ENCODE measurements at regions not wholly inside any gene's neighbourhood (a gene's known extent, or its start where the extent isn't known, plus 50 kb on each side); places are given as distances from the start of the nearest gene placed in this dataset.

DNA sequence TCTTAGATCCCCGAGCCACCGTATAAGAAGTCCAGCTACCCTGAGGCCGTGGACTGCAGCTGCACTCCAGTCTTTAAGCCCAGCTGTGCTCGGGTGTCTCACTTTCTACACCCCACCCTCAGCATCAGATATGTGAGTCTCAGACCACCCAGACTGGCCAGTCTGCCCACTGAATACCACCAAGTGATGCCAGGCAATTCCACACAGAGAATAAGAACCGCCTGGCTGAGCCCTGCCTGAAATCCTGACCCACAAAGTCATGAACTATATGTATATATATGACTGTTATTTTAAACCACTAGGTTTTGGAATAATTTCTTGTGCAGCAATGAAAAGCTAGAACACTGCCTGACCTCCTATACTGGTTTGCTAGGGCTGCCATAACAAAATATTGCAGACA, 106.7 kb downstream of the FOXF2 start:
- Histone ChIP-seq H3K27ac (no peak overlapping the region), H3K4me3 (ENCODE audit: low read depth, low read length) (no peak overlapping the region), H3K27me3 (ENCODE audit: insufficient read depth, low read depth, severe bottlenecking) (no peaks in the 10 kb centered on the region), H3K36me3 (no peaks in the 10 kb centered on the region), H3K9me3 (ENCODE audit: severe bottlenecking) (peaks cover 14% of the 10 kb centered on the region)
- no peak for DNase-seq
- TF ChIP-seq, protein P1, sequence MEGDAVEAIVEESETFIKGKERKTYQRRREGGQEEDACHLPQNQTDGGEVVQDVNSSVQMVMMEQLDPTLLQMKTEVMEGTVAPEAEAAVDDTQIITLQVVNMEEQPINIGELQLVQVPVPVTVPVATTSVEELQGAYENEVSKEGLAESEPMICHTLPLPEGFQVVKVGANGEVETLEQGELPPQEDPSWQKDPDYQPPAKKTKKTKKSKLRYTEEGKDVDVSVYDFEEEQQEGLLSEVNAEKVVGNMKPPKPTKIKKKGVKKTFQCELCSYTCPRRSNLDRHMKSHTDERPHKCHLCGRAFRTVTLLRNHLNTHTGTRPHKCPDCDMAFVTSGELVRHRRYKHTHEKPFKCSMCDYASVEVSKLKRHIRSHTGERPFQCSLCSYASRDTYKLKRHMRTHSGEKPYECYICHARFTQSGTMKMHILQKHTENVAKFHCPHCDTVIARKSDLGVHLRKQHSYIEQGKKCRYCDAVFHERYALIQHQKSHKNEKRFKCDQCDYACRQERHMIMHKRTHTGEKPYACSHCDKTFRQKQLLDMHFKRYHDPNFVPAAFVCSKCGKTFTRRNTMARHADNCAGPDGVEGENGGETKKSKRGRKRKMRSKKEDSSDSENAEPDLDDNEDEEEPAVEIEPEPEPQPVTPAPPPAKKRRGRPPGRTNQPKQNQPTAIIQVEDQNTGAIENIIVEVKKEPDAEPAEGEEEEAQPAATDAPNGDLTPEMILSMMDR (IDR thresholded peaks at IDR 0.05; ENCODE audit: low read depth, low read length), result no peak

DNA sequence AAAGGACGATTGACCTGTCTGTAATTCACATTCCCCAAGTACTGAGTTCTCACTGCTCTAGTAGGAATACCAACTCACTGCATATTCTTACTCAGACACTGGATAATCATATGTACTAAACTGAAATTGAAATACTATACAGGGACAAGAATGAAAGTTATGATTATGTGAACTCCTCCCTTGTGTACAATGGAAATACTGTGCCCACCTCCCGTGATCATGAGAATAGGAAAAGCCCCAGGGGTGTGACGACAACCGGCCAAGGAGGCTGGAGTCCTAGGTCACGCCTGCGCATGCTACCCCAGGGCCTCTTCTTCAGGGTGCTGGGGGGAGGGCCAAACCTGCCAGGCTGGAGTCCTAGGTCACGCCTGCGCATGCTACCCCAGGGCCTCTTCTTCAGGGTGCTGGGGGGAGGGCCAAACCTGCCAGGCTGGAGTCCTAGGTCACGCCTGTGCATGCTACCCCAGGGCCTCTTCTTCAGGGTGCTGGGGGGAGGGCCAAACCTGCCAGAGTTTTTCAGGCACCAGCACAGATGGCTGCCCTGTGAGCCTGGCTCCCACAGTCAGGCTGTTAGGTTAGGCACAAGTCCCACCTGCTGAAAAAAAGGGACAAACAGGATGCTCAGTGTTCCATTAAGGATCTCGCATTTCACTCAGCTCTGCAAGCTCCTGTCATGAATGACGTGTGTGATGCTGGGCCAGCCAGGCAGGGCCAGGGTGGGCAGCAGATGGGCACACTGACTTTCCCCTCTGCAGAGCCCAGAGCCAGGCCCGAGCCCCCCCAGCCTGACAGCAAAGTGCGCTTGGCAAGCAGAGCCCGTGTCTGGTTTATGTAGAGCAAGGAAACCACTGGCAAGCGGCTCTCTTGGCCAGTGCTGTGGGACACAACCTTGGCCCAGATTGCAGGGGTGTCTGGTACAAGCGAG, 107.7 kb downstream of the FOXF2 start:
- Histone ChIP-seq H3K9me3 (ENCODE audit: severe bottlenecking) (peaks cover 14% of the 10 kb centered on the region), H3K27me3 (ENCODE audit: insufficient read depth, low read depth, severe bottlenecking) (no peaks in the 10 kb centered on the region), H3K36me3 (no peaks in the 10 kb centered on the region), H3K27ac (no peak overlapping the region), H3K4me3 (ENCODE audit: low read depth, low read length) (no peak overlapping the region)
- TF ChIP-seq, protein P1 (IDR thresholded peaks at IDR 0.05; ENCODE audit: low read depth, low read length), result no peak
- DNase-seq, result peak; percentile 52

DNA sequence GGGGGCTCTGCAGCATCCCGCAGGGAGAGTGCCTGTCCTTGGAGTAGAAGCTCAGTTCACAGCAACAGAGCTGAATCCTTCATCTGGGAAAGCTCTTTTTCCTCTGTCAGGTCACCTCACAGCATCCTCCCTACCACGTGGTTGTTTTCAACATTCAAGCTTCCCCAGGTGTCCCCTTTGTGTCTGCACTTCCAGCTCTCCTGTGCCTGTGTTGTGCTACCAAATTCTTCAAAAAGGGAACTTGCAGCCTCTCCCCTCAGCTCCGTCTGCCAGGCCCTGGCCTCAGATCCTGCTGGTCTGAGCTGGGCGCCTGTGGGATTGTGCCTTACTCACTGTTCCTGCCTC, 108.4 kb downstream of the FOXF2 start:
- TF ChIP-seq, protein P1 (IDR thresholded peaks at IDR 0.05; ENCODE audit: low read depth, low read length), result no peak
- H3K27ac ChIP-seq, result no peak overlapping the region
- no peaks in the 10 kb centered on the region for H3K36me3 ChIP-seq
- H3K4me3 ChIP-seq (ENCODE audit: low read depth, low read length), result no peak overlapping the region
- H3K9me3 ChIP-seq (ENCODE audit: severe bottlenecking), result peaks cover 14% of the 10 kb centered on the region
- H3K27me3 ChIP-seq (ENCODE audit: insufficient read depth, low read depth, severe bottlenecking), result no peaks in the 10 kb centered on the region
- no peak for DNase-seq

DNA sequence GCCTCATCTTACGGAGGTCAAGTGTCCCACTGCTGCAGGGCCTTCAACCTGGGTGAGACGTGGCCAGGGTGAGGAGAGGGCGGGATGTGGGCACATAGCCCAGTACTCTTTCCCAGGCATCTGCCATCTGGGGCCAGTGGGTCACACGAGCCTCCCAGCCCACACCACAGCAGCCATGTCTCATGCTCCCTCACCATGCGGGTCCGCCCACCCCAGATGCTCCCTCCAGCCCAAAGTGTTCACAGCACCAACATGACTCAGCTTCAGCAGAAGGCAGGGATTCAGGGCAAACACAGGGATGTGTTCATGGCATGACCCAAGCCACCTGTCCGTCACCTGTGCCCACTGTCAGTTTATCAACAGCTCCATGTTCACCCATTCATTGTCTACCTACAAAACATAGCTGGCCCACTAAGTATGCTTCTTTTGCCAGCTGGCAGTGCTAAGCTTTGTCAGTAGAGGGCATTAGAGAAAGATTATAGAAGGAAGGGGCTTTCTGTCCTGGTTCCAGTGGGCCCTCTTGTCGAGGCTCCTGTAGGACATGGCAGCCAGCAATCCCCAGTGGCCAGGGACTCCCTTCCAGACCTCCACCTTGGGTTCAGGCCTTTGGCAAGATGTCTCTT, 109.2 kb downstream of the FOXF2 start:
- Histone ChIP-seq H3K27me3 (ENCODE audit: insufficient read depth, low read depth, severe bottlenecking) (no peaks in the 10 kb centered on the region), H3K4me3 (ENCODE audit: low read depth, low read length) (no peak overlapping the region), H3K27ac (no peak overlapping the region), H3K9me3 (ENCODE audit: severe bottlenecking) (peaks cover 14% of the 10 kb centered on the region), H3K36me3 (no peaks in the 10 kb centered on the region)
- TF ChIP-seq, protein P1 (IDR thresholded peaks at IDR 0.05; ENCODE audit: low read depth, low read length), result peak; percentile 60
- peak; percentile 48 for DNase-seq

DNA sequence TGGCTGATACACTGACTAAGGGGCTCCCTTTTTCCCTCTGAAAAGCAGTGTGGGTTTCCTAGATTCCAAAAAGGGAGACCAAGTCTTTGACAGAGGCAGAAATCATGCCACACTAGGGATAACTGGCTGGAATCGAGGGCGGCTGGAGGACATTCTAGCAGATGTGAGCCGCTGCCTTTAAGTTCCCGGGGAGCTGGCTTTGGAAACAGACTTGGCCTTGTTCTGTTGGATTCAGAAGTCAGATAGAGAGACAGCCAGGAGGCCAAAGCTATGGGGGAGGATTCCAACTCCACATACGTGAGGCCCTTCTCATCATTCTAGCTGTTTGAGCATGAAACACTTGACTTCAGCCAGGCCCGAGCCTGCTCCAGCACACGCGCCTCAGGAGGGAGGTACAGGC, 109.9 kb upstream of the FOXC1 start:
- no peak overlapping the region for H3K27ac ChIP-seq
- H3K36me3 ChIP-seq, result no peaks in the 10 kb centered on the region
- no peaks in the 10 kb centered on the region for H3K27me3 ChIP-seq (ENCODE audit: insufficient read depth, low read depth, severe bottlenecking)
- DNase-seq, result no peak
- peaks cover 14% of the 10 kb centered on the region for H3K9me3 ChIP-seq (ENCODE audit: severe bottlenecking)
- TF ChIP-seq, protein P1 (IDR thresholded peaks at IDR 0.05; ENCODE audit: low read depth, low read length), result no peak
- H3K4me3 ChIP-seq (ENCODE audit: low read depth, low read length), result no peak overlapping the region

Data from WERI-Rb-1 (cell line).